ENCODE measurements at regions not wholly inside any gene's neighbourhood (a gene's known extent, or its start where the extent isn't known, plus 50 kb on each side); places are given as distances from the start of the nearest gene placed in this dataset.

DNA sequence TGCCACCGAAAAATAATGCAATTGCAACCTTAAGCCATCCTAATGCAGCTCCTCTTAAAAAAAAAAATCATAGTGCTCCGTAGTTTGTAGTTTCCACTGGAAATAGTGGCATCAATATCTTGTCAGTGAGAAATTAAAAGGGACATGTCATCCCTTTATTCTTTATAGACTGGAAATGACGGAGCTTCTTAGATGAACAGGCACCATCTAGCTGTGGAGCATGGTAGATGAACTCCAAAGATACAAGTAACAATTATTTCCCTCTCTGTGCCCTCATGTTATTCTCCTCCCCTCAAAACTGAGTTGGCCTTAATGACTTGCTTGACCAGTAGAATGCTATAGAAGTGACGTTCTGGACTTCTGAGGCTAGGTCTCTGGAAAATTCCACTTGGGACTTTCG is 268.1 kb upstream of the SPTLC3 start:
- H2AFZ ChIP-seq (ENCODE audit: low read length) = no peak overlapping the region
- H3K4me3 ChIP-seq (ENCODE audit: extremely low read depth in 1 of 4, insufficient read depth in 2 of 4, low read depth in 3 of 4, low read length in 4 of 4) = no peak overlapping the region
- no peak overlapping the region for H3K27ac ChIP-seq (ENCODE audit: low read depth, low read length)
- CTCF ChIA-PET (ENCODE audit: partially characterized antibody) = interaction anchor here (0.6 to 1.5 kb wide), 4 partner anchors 14 to 43 kb away, joined by 3 to 4 read pairs (median 3); no protein-coding TSS in a partner anchor
- no peaks in the 10 kb centered on the region for H3K27me3 ChIP-seq (replicated peaks in 1 of 4; ENCODE audit: control insufficient read depth in 3 of 4, extremely low read depth in 1 of 4, insufficient read depth in 3 of 4, low read length in 3 of 4)
- no peaks in the 10 kb centered on the region for H4K20me1 ChIP-seq (replicated peaks in 1 of 2; ENCODE audit: control insufficient read depth in 1 of 2, insufficient read depth in 2 of 2, low read length in 2 of 2)
- peaks cover 0 to 2% (median 0%) of the 10 kb centered on the region in 4 experiments; a peak in 1 of 7 replicates for H3K4me1 ChIP-seq (replicated peaks in 1 of 4; ENCODE audit: control insufficient read depth in 3 of 4, insufficient read depth in 4 of 4, low read length in 3 of 4)
- no peak overlapping the region for H2BK12ac ChIP-seq (ENCODE audit: low read depth, low read length)
- no peak overlapping the region for H3K18ac ChIP-seq (ENCODE audit: extremely low read depth, low read length)
- H2AK5ac ChIP-seq (ENCODE audit: low read depth, low read length) = no peak overlapping the region
- POLR2A ChIA-PET (ENCODE audit: partially characterized antibody) = interaction anchor here (0.6 to 1.6 kb wide), 3 partner anchors 13 to 34 kb away, joined by 3 to 4 read pairs (median 4); no protein-coding TSS in a partner anchor
- TF ChIP-seq SP2 (IDR thresholded peaks at IDR 0.05; ENCODE audit: low read length) = no peak
- TF ChIP-seq BCL11A (IDR thresholded peaks at IDR 0.05; ENCODE audit: low read depth in 2 of 2, low read length in 2 of 2) = no peak
- TF ChIP-seq HDAC2 (IDR thresholded peaks at IDR 0.05; ENCODE audit: borderline replicate concordance in 1 of 2, low read depth in 2 of 2, low read length in 2 of 2) = no peak
- no peak for TF ChIP-seq KDM4A (IDR thresholded peaks at IDR 0.05; ENCODE audit: low read depth, low read length, severe bottlenecking)
- no peak for TF ChIP-seq YY1 (IDR thresholded peaks at IDR 0.05; ENCODE audit: low read depth, low read length)
- no peak for TF ChIP-seq GTF2F1 (IDR thresholded peaks at IDR 0.05; ENCODE audit: borderline replicate concordance, low read depth, low read length)
- no peak for TF ChIP-seq KDM5A (IDR thresholded peaks at IDR 0.05; ENCODE audit: low read length)
- no peak for TF ChIP-seq KDM1A (IDR thresholded peaks at IDR 0.05; ENCODE audit: borderline replicate concordance, low read length)
- H3K14ac ChIP-seq (ENCODE audit: insufficient read length) = no peak overlapping the region
- no peak overlapping the region for H2BK5ac ChIP-seq (ENCODE audit: low read depth, low read length)
- no peak overlapping the region for H3K23ac ChIP-seq (ENCODE audit: insufficient read length)
- H3K79me2 ChIP-seq (ENCODE audit: control insufficient read depth in 1 of 2, insufficient read depth in 2 of 2, low read length in 2 of 2) = no peaks in the 10 kb centered on the region
- DNase-seq (ENCODE audit: low read depth in 1 of 2, low spot score in 2 of 2) (no peak), FAIRE-seq (no peak)
- no peak overlapping the region for H3K9ac ChIP-seq (replicated peaks in 1 of 4; ENCODE audit: extremely low read depth in 1 of 4, low read depth in 3 of 4, low read length in 3 of 4)
- no peaks in the 10 kb centered on the region for H3K36me3 ChIP-seq (ENCODE audit: control insufficient read depth in 2 of 4, insufficient read depth in 4 of 4, low read length in 3 of 4)
- H4K91ac ChIP-seq (replicated peaks; ENCODE audit: insufficient read length, low read length) = no peak overlapping the region
- H3K9me3 ChIP-seq (ENCODE audit: insufficient read depth in 2 of 2, low read depth in 1 of 2, low read length in 1 of 2) = no peaks in the 10 kb centered on the region; a peak in 1 of 4 replicates
- no peak overlapping the region for H3K4ac ChIP-seq (replicated peaks; ENCODE audit: insufficient read length, low read depth, low read length)
- H3K79me1 ChIP-seq (ENCODE audit: low read depth, low read length) = no peaks in the 10 kb centered on the region
- H2BK15ac ChIP-seq (ENCODE audit: low read length) = no peak overlapping the region
- 91% methylated on average over 5 of the region's 5 CpGs; no CpG with 5 or more reads in 1 of the 2 experiments for WGBS, 2 experiments (ENCODE audit: extremely low coverage in 1 of 2, insufficient coverage in 1 of 2, insufficient read length in 1 of 2, insufficient replicate concordance in 2 of 2, low coverage in 1 of 2, low lambda C conversion rate in 2 of 2, missing lambda C conversion rate in 1 of 2)
- no peak overlapping the region for H3K56ac ChIP-seq (replicated peaks; ENCODE audit: insufficient read length, low read depth, low read length)
- H3K23me2 ChIP-seq (ENCODE audit: low read depth, low read length) = no peaks in the 10 kb centered on the region; the same call in 1 of the 2 replicates
- H4K5ac ChIP-seq (ENCODE audit: insufficient read length, low read depth, low read length) = no peak overlapping the region
- no peak overlapping the region for H4K8ac ChIP-seq (ENCODE audit: extremely low read depth, insufficient read depth, low read length)
- no peak overlapping the region for H2BK20ac ChIP-seq (ENCODE audit: low read length)
- no peak overlapping the region for H3K4me2 ChIP-seq (ENCODE audit: insufficient read depth in 1 of 2, low read depth in 2 of 2, low read length in 2 of 2)
- H2BK120ac ChIP-seq (replicated peaks; ENCODE audit: low read depth, low read length) = no peak overlapping the region

All from H1 (cell line).